ENCODE measurements at regions not wholly inside any gene's neighbourhood (a gene's known extent, or its start where the extent isn't known, plus 50 kb on each side); places are given as distances from the start of the nearest gene placed in this dataset.

DNA sequence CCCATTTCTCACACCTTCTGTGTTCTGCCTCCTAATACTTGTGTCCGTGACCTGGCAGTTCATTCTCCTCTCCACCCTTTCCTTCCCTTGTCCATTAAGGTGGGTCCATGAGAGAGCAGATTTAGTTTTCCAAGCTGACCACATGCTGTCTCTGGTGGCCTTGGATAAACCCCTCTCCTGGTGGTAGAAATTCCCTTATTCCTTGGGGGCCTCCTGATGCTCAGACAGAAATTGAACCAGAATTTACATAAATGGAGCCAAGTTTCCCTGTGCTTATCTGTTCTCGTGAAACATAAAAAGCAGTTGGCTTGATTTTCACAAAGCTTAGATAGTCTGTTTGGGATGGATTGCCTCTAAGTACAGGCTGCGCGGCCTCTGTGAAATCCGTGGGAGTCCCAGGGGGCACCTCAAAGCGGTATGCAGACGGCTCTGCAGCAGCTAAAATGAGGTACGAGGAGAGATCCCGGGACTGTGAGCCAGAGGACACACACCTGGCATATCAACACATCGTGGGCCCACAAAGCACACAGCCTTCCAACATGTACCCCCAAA is 101.0 kb upstream of the NMNAT3 start:
- DNase-seq: no peak

GRCh38 chr3:139774560-139775302 is 97.0 kb upstream of the NMNAT3 start:
- DNase-seq: peak; percentile 44

GRCh38 chr3:139772539-139773500 is 95.0 kb upstream of the NMNAT3 start:
- no peak for DNase-seq

DNA sequence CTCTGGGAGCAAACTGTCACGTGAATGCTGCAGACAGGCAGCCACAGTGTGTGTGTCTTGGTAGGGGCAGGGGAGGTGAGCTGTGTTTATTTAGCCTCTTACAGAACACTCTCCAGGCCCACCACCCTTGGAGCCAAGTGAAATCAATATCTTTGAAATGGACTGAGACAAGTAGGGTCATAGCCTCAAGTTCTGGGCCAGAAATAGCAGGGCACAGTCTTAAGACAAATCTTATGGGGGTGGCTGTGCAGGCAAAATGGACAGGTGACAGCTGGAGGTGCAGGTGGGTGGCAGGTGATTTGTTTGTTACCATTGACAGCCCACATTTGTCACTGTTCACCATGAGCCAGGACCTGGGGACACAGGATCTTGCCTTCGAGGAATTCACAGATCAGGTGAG is 93.6 kb upstream of the NMNAT3 start:
- no peak for DNase-seq

DNA sequence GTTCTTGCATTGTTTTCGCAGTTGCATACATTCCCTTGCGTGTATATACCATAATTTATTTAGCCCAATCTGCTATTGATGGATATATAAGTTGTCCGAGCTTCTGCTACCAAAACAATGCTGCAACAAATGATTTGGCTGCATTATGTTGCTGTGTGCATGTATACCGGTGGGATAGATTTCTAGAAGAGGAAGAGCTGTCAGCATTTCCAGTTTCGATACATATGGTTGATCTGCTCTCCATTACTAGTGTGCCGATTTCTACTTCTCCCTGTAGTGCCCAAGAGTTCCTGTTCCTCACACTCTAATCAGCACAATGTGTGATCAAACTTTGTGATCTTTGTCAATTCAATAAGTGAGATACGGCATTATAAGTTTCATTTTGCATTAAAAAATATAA is 92.8 kb upstream of the NMNAT3 start:
- no peak for DNase-seq

DNA sequence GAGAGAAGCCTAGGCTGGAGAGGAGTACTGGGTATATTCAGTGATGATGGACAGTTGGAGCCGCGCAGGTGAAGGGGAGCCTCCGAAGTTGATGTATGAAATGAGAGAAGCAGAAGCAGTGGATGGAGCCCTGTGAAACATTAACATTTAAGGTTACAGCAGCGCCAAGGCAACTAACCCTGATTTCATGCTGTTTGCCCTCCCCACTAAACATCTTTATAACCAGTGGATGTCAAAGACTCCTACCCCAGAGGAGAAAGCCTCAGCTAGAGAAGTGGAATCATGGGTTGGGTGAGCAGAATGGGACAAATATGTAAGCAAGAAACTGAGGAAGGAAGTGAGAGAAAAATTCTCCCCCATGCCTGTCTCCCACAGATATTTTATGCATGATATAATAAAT is 92.0 kb upstream of the NMNAT3 start:
- no peak for DNase-seq

- no peak for DNase-seq
Measured at GRCh38 chr3:139764936-139765335, 87.2 kb upstream of the NMNAT3 start.

DNA sequence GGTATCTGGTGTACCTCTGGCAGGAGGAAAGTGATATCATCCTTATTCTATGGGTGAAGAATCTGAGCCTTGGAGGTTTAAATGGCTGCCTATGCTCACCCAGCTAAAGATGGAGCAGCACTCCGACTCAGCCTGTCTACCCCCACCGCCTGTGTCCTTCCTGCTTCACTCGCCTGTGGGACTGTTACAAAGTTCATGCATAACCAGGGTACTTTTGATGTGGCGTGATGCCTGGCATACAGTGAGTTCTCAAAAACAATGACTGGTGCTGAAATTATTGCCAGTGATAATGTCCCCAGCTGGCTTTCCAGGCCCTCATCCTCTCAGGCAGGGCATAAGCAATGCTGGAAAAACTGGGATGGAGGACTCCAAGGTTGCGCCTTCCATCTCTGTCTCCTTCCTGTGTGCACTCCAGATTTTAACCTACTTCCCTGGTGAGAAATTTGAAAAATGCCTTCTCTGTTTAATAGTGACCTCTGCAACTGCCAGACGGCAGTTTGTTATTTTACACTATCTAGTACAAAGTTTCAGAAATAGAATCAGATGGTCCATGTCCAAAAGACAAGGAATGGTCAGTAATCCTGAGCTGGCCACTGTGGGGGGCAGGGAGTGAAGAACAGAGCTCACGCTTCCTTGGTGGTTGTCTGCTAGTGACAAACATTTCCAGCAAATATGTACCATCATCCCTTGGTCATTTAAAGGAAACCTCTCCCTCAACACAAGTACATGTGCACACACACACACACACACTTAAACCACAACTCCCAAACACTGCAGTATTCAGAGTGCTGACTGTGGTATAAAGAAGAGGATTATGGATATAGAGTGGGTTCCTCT is 86.5 kb upstream of the NMNAT3 start:
- DNase-seq: no peak

- no peak for DNase-seq
Measured at GRCh38 chr3:139762302-139762701, 84.5 kb upstream of the NMNAT3 start.

GRCh38 chr3:139759470-139759869 is 81.7 kb upstream of the NMNAT3 start:
- no peak for DNase-seq

- no peak for DNase-seq
Measured at GRCh38 chr3:139758654-139759291, 81.0 kb upstream of the NMNAT3 start.

- DNase-seq: no peak
Measured at GRCh38 chr3:139757448-139758030, 79.8 kb upstream of the NMNAT3 start.

DNA sequence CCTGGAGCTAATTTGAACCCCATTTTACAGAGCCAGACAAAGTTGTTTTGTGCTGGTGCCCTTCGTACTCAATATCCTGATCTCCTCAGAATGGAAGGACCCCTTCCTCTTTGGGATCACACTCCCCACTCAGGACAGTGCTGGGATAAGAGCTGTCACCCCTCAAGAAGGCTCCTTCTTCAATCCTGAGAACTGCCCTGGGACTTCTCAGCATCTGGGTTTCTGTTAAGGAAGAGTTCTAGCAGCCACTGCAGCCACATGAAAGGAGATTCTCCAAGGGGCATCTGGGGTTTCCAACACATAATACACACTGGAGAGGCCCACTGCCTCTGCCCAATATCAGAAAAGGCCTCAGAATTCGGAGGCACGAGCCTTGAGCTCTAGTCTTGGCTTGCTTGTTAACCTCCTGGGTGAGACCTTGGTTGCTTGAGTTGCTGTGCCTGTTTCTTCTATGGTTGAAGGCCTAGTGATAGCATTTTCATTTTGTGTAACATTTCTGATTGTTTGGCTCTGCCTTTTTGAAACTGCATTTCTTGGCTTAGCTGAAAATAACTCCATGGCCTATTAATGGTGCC is 78.8 kb upstream of the NMNAT3 start:
- no peak for DNase-seq

GRCh38 chr3:139755551-139755950 is 77.8 kb upstream of the NMNAT3 start:
- no peak for DNase-seq

DNA sequence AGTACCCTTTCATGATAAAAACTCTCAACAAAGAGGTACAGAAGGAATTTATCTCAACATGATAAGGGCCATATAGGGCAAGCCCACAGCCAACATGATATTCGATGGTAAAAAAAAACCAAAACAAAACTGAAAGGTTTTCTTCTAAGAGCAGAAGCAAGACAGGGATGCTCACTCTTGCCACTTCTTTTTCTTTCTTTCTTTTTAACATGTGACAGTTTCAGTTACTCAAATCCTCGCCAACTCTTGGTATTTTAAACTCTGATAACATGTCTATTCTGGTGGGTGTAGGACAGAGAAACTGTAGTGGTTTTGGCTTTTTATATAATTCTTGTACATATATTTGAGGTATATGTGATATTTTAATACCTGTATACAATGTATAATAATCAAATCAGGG is 74.0 kb upstream of the NMNAT3 start:
- no peak for DNase-seq

DNA sequence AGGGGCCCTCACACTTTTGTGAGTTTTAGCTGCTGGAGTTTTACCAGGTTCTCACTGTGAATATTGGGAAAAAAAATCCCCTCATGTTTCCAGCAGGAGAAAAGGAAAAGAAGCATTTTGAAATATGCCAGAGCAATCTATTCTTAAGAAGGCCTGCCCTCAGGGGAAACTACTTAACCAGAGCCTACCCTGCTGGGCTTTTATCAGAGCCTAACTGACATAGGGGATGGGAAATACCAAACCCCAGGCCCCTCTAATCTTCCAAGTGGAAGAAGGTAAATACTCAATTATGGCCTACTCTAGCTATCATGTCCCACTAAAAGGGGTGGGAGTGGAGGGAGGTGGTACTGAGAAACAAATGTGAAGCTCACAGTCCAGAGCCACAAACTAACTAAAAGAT is 68.7 kb upstream of the NMNAT3 start:
- no peak for DNase-seq

DNA sequence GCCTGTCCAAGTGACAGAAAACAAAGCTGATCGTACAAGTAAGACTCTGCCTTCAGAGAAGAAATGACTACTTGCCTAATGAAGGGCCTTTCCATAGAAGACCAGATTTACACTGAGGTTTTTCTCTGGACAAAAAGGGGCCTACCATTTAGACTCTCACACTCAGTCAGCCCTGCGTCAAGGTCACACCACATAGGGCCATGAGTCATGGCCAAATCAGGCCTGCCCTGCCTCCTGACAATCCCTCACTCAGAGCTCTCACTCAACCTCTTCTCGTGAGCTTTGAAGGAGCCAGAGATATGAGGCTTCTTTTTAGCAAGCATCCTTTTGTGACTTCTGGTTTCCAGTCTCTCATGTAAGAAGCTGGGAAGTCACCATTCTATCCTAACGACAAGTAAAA is 68.1 kb upstream of the NMNAT3 start:
- no peak for DNase-seq

GRCh38 chr3:139738697-139739096 is 60.9 kb upstream of the NMNAT3 start:
- DNase-seq: no peak

- DNase-seq: no peak
Measured at GRCh38 chr3:139737682-139738361, 60.0 kb upstream of the NMNAT3 start.

DNA sequence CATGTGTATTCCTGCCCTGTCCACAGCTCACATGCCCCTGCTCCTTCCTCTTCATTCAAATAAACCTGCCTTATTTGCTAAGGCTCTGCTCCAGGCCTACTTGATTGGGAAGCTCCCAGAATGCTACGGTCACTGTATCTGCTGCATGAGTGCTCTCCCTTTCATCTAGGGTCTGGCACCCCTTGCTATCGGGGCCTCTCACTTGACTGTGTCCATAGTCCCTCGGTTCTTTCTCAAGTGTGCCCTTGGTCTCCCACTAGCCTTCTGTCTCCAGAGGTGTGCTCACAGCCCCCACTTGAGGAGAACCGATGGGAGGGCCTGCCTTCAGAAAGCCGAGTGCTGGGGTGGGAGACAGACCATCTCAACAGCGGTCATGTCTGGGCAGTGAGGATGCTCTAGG is 57.4 kb upstream of the NMNAT3 start:
- DNase-seq: no peak

DNA sequence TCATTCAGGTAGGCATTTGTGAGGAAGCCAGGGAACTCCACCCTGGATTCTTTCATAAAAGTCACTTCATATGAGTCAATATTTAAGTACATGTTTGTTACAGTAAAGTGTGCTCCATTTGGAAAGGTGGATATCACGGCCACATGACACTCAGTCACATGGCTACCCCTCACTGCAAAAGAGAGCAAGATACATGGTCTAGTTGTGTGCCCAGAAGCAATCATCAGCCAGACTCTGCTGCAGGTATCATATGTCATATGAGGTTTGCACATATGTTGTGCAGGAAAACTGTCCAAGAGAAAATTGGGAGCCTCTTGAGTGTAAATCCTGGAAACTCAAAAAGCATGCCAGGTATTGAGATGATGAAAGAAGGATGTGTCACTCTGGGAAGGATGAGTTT is 55.0 kb upstream of the NMNAT3 start:
- no peak for DNase-seq

All from left hindlimb (tissue), 1 donor.